ENCODE measurements at regions not wholly inside any gene's neighbourhood (a gene's known extent, or its start where the extent isn't known, plus 50 kb on each side); places are given as distances from the start of the nearest gene placed in this dataset.

GRCh38 chr13:68597641-68598040 lies 1367.5 kb upstream of the PCDH9 start:
- DNase-seq (ENCODE audit: low spot score, unreplicated experiment) = no peak
- H3K36me3 Mint-ChIP-seq (ENCODE audit: insufficient read depth) = no peaks in the 10 kb centered on the region
- no peak overlapping the region for H3K27ac Mint-ChIP-seq
- H3K9me3 Mint-ChIP-seq (ENCODE audit: low read depth) = no peaks in the 10 kb centered on the region
- TF ChIP-seq, protein P1, sequence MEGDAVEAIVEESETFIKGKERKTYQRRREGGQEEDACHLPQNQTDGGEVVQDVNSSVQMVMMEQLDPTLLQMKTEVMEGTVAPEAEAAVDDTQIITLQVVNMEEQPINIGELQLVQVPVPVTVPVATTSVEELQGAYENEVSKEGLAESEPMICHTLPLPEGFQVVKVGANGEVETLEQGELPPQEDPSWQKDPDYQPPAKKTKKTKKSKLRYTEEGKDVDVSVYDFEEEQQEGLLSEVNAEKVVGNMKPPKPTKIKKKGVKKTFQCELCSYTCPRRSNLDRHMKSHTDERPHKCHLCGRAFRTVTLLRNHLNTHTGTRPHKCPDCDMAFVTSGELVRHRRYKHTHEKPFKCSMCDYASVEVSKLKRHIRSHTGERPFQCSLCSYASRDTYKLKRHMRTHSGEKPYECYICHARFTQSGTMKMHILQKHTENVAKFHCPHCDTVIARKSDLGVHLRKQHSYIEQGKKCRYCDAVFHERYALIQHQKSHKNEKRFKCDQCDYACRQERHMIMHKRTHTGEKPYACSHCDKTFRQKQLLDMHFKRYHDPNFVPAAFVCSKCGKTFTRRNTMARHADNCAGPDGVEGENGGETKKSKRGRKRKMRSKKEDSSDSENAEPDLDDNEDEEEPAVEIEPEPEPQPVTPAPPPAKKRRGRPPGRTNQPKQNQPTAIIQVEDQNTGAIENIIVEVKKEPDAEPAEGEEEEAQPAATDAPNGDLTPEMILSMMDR (IDR thresholded peaks at IDR 0.05; ENCODE audit: unreplicated experiment) = no peak
- no peaks in the 10 kb centered on the region for H3K27me3 Mint-ChIP-seq
- peaks cover 5% of the 10 kb centered on the region for H3K4me1 Mint-ChIP-seq (ENCODE audit: low read depth)
- H3K4me3 Mint-ChIP-seq (ENCODE audit: low read depth) = no peak overlapping the region

DNA sequence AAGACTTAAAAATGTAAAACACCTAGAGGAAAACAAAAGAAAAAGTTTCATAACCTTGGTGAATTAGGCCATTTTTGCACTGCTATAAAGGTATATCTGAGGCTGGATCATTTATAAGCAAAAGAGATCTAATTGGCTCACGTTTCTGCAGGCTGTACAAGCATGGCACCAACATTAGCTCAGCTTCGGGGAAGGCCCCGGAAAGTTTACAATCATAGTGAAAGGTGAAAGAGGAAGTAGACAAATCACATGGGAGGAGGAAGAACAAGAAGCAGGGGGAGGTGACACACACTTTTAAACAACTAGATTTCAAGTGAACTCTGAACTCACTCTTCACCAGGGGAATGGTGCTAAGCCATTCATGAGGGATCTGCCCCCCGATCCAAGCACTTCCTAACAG lies 1358.5 kb upstream of the PCDH9 start:
- no peaks in the 10 kb centered on the region for H3K36me3 Mint-ChIP-seq (ENCODE audit: insufficient read depth)
- no peaks in the 10 kb centered on the region for H3K27me3 Mint-ChIP-seq
- H3K27ac Mint-ChIP-seq = no peak overlapping the region
- H3K4me3 Mint-ChIP-seq (ENCODE audit: low read depth) = no peak overlapping the region
- H3K4me1 Mint-ChIP-seq (ENCODE audit: low read depth) = no peaks in the 10 kb centered on the region
- H3K9me3 Mint-ChIP-seq (ENCODE audit: low read depth) = no peaks in the 10 kb centered on the region
- no peak for DNase-seq (ENCODE audit: low spot score, unreplicated experiment)
- TF ChIP-seq, protein P1 (IDR thresholded peaks at IDR 0.05; ENCODE audit: unreplicated experiment) = no peak

- Mint-ChIP-seq H3K4me1 (ENCODE audit: low read depth) (no peaks in the 10 kb centered on the region), H3K4me3 (ENCODE audit: low read depth) (no peak overlapping the region), H3K36me3 (ENCODE audit: insufficient read depth) (no peaks in the 10 kb centered on the region), H3K27me3 (no peaks in the 10 kb centered on the region), H3K27ac (no peak overlapping the region), H3K9me3 (ENCODE audit: low read depth) (peaks cover 10% of the 10 kb centered on the region)
- TF ChIP-seq, protein P1 (IDR thresholded peaks at IDR 0.05; ENCODE audit: unreplicated experiment) = no peak
- DNase-seq (ENCODE audit: low spot score, unreplicated experiment) = no peak
These were observed 1354.6 kb upstream of the PCDH9 start for GRCh38 chr13:68584776-68585175.

- no peak for DNase-seq (ENCODE audit: low spot score, unreplicated experiment)
These were observed 1343.9 kb upstream of the PCDH9 start for GRCh38 chr13:68574053-68574452.

GRCh38 chr13:68551701-68552522 lies 1321.8 kb upstream of the PCDH9 start:
- TF ChIP-seq, protein P1 (IDR thresholded peaks at IDR 0.05; ENCODE audit: unreplicated experiment) = no peak
- Mint-ChIP-seq H3K4me3 (ENCODE audit: low read depth) (no peak overlapping the region), H3K36me3 (ENCODE audit: insufficient read depth) (no peaks in the 10 kb centered on the region), H3K4me1 (ENCODE audit: low read depth) (peaks cover 5% of the 10 kb centered on the region), H3K27ac (no peak overlapping the region), H3K9me3 (ENCODE audit: low read depth) (no peaks in the 10 kb centered on the region), H3K27me3 (no peaks in the 10 kb centered on the region)
- no peak for DNase-seq (ENCODE audit: low spot score, unreplicated experiment)

More at GRCh38 chr13:68574053-68574452, 1343.9 kb upstream of the PCDH9 start:
- TF ChIP-seq, protein P1 (IDR thresholded peaks at IDR 0.05; ENCODE audit: unreplicated experiment) = no peak
- Mint-ChIP-seq H3K4me1 (ENCODE audit: low read depth) (peaks cover 4% of the 10 kb centered on the region), H3K36me3 (ENCODE audit: insufficient read depth) (no peaks in the 10 kb centered on the region), H3K27ac (no peak overlapping the region), H3K27me3 (no peaks in the 10 kb centered on the region), H3K4me3 (ENCODE audit: low read depth) (no peak overlapping the region), H3K9me3 (ENCODE audit: low read depth) (peaks cover 7% of the 10 kb centered on the region)

All from progenitor cell of endocrine pancreas (in vitro differentiated cells).